ENCODE measurements at regions not wholly inside any gene's neighbourhood (a gene's known extent, or its start where the extent isn't known, plus 50 kb on each side); places are given as distances from the start of the nearest gene placed in this dataset.

- H3K27ac Mint-ChIP-seq (ENCODE audit: unreplicated experiment), result no peak overlapping the region
- no peaks in the 10 kb centered on the region for H3K4me1 Mint-ChIP-seq (ENCODE audit: low read depth)
- no peaks in the 10 kb centered on the region for H3K9me3 Mint-ChIP-seq (ENCODE audit: low read depth)
- TF ChIP-seq CTCF (IDR thresholded peaks at IDR 0.05), result no peak
- no peaks in the 10 kb centered on the region for H3K36me3 Mint-ChIP-seq (ENCODE audit: low read depth)
- no peak overlapping the region for H3K4me3 Mint-ChIP-seq (ENCODE audit: unreplicated experiment)
- no peak for DNase-seq (ENCODE audit: low spot score)
- peaks cover 11% of the 10 kb centered on the region for H3K27me3 Mint-ChIP-seq (ENCODE audit: low read depth)
Observed at GRCh38 chr18:29307231-29307630, 1130.3 kb upstream of the CDH2 start.

GRCh38 chr18:29305516-29305915 lies 1128.6 kb upstream of the CDH2 start:
- peaks cover 9% of the 10 kb centered on the region for H3K27me3 Mint-ChIP-seq (ENCODE audit: low read depth)
- no peak for DNase-seq (ENCODE audit: low spot score)
- TF ChIP-seq CTCF (IDR thresholded peaks at IDR 0.05), result no peak
- H3K36me3 Mint-ChIP-seq (ENCODE audit: low read depth), result no peaks in the 10 kb centered on the region
- no peaks in the 10 kb centered on the region for H3K4me1 Mint-ChIP-seq (ENCODE audit: low read depth)
- H3K9me3 Mint-ChIP-seq (ENCODE audit: low read depth), result no peaks in the 10 kb centered on the region
- H3K27ac Mint-ChIP-seq (ENCODE audit: unreplicated experiment), result no peak overlapping the region
- H3K4me3 Mint-ChIP-seq (ENCODE audit: unreplicated experiment), result no peak overlapping the region

- H3K36me3 Mint-ChIP-seq (ENCODE audit: low read depth), result no peaks in the 10 kb centered on the region
- TF ChIP-seq CTCF (IDR thresholded peaks at IDR 0.05), result no peak
- no peaks in the 10 kb centered on the region for H3K4me1 Mint-ChIP-seq (ENCODE audit: low read depth)
- peaks cover 7% of the 10 kb centered on the region for H3K27me3 Mint-ChIP-seq (ENCODE audit: low read depth)
- H3K9me3 Mint-ChIP-seq (ENCODE audit: low read depth), result peaks cover 3% of the 10 kb centered on the region
- no peak overlapping the region for H3K27ac Mint-ChIP-seq (ENCODE audit: unreplicated experiment)
- DNase-seq (ENCODE audit: low spot score), result no peak
- H3K4me3 Mint-ChIP-seq (ENCODE audit: unreplicated experiment), result no peak overlapping the region
Observed at GRCh38 chr18:29301048-29301447, 1124.1 kb upstream of the CDH2 start.

GRCh38 chr18:29285471-29285870 lies 1108.5 kb upstream of the CDH2 start:
- no peak for DNase-seq (ENCODE audit: low spot score)
- Mint-ChIP-seq H3K27me3 (ENCODE audit: low read depth) (peaks cover 5% of the 10 kb centered on the region), H3K36me3 (ENCODE audit: low read depth) (no peaks in the 10 kb centered on the region), H3K4me3 (ENCODE audit: unreplicated experiment) (no peak overlapping the region), H3K27ac (ENCODE audit: unreplicated experiment) (no peak overlapping the region), H3K4me1 (ENCODE audit: low read depth) (no peaks in the 10 kb centered on the region), H3K9me3 (ENCODE audit: low read depth) (peaks cover 10% of the 10 kb centered on the region)
- TF ChIP-seq CTCF (IDR thresholded peaks at IDR 0.05), result no peak

GRCh38 chr18:29271501-29271900 lies 1094.6 kb upstream of the CDH2 start:
- H3K4me1 Mint-ChIP-seq (ENCODE audit: low read depth), result peaks cover 15% of the 10 kb centered on the region
- no peak overlapping the region for H3K4me3 Mint-ChIP-seq (ENCODE audit: unreplicated experiment)
- H3K9me3 Mint-ChIP-seq (ENCODE audit: low read depth), result no peaks in the 10 kb centered on the region
- no peak for TF ChIP-seq CTCF (IDR thresholded peaks at IDR 0.05)
- DNase-seq (ENCODE audit: low spot score), result no peak
- no peak overlapping the region for H3K27ac Mint-ChIP-seq (ENCODE audit: unreplicated experiment)
- H3K36me3 Mint-ChIP-seq (ENCODE audit: low read depth), result no peaks in the 10 kb centered on the region
- peaks cover 2% of the 10 kb centered on the region for H3K27me3 Mint-ChIP-seq (ENCODE audit: low read depth)
